A673 (cell line): ENCODE measurements at regions not wholly inside any gene's neighbourhood (a gene's known extent, or its start where the extent isn't known, plus 50 kb on each side); places are given as distances from the start of the nearest gene placed in this dataset.

Source experiments
- EZH2 ChIP-seq: fragments of 200-600 bp; sonication (generic); IDR thresholded peaks from 2 replicates; pipeline ENCODE4 v1.6.1; 2017; ENCODE audit warnings: borderline replicate concordance, low read depth, mild to moderate bottlenecking, mixed read lengths, antibody characterized with exemption, low read length; ENCODE audit not compliant: poor library complexity, severe bottlenecking
- TF ChIP-seq, protein P1 (sequence below): fragments of 300-800, 200-600 bp; sonication (generic); conservative IDR thresholded peaks from 2 replicates; pipeline ENCODE4 v1.5.1; 2017; ENCODE audit warnings: low read depth, mild to moderate bottlenecking, antibody characterized with exemption, low read length, moderate library complexity, mixed read lengths

DNA sequence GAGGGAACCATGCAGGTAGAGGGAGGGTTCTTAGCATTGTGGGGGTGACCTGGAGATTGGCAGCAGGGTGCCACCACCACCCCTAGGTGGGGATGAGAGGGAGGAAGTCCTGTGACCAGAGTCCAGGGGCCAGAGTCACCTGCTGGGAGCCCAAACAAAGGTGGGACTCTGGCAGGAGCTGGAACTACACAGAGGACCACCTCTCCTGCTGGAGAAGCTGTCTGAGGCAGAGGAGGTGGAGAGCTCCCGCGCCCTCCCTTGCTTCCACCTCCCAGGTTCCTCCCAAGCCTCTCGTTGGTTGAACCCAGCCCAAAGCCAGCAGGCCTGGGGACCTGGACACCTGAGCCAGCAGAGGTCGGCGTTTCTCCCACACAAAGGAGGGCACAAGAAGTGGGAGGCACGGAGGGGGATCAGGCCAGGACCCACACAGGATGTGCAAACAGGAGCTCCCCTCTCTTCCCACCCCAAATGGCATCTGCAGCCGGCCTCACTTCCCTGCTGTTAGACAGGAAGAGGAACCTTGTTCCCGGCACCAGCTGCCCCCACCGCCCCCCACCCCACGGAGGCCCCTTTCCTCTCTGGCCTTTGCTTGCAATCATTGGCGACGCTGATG is 154.6 kb downstream of the SEC14L1 start:
- TF ChIP-seq, protein P1, sequence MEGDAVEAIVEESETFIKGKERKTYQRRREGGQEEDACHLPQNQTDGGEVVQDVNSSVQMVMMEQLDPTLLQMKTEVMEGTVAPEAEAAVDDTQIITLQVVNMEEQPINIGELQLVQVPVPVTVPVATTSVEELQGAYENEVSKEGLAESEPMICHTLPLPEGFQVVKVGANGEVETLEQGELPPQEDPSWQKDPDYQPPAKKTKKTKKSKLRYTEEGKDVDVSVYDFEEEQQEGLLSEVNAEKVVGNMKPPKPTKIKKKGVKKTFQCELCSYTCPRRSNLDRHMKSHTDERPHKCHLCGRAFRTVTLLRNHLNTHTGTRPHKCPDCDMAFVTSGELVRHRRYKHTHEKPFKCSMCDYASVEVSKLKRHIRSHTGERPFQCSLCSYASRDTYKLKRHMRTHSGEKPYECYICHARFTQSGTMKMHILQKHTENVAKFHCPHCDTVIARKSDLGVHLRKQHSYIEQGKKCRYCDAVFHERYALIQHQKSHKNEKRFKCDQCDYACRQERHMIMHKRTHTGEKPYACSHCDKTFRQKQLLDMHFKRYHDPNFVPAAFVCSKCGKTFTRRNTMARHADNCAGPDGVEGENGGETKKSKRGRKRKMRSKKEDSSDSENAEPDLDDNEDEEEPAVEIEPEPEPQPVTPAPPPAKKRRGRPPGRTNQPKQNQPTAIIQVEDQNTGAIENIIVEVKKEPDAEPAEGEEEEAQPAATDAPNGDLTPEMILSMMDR, result no peak
- no peak for TF ChIP-seq EZH2
